ENCODE measurements at regions not wholly inside any gene's neighbourhood (a gene's known extent, or its start where the extent isn't known, plus 50 kb on each side); places are given as distances from the start of the nearest gene placed in this dataset.

DNA sequence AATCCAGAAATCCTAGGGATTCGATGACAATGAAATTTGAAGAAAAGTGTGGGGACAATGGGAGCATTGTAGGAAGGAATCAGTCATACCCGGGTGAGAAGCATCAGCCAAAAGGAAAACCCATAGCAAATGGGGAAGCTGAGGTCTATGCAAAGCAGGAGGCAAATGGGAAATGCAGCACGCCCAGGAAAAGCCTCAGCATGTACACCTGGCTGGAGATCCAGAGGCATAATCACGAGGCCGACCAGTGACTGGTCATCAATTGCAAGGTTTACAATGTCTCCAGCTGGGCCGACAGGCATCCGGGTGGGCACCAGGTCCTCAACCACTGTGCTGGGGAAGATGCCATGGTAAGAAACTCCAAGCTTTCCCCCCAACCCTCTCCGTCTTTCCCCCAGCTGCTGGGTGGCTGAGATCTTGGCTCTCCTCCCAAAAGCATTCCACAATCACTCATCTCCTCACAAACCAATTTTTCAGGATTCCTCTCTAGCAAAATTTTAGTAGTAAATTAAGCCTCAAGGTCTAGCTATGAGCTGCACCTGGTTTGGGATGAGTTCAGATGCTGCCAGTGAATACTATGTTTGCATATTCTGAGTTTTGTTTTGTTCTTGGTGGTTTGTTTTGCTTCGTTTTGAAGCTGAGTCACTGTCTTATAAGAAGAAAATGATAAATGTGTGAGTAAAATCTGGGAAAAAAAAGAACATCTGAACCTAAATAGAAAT, 98.0 kb upstream of the OR5AK2 start:
- Histone ChIP-seq H3K27ac (ENCODE audit: low read depth in 2 of 2, low read length in 2 of 2) (no peak overlapping the region), H3K4me3 (ENCODE audit: low read length in 3 of 3) (no peak overlapping the region), H3K27me3 (ENCODE audit: control insufficient read depth, insufficient read depth, low read length) (no peaks in the 10 kb centered on the region), H3K9ac (ENCODE audit: low read length in 3 of 3) (no peak overlapping the region), H3K4me1 (ENCODE audit: control insufficient read depth in 2 of 3, insufficient read depth in 2 of 3, low read depth in 1 of 3, low read length in 3 of 3) (no peaks in the 10 kb centered on the region), H3K9me3 (ENCODE audit: control insufficient read depth in 2 of 3, insufficient read depth in 1 of 3, low read length in 3 of 3) (no peaks in the 10 kb centered on the region), H3K36me3 (ENCODE audit: control insufficient read depth in 2 of 3, insufficient read depth in 3 of 3, low read length in 3 of 3) (no peaks in the 10 kb centered on the region)
- intact Hi-C loops (cut with DNase I), result no loop called here
- FAIRE-seq (no peak), DNase-seq (no peak)
- TF ChIP-seq, protein P1, sequence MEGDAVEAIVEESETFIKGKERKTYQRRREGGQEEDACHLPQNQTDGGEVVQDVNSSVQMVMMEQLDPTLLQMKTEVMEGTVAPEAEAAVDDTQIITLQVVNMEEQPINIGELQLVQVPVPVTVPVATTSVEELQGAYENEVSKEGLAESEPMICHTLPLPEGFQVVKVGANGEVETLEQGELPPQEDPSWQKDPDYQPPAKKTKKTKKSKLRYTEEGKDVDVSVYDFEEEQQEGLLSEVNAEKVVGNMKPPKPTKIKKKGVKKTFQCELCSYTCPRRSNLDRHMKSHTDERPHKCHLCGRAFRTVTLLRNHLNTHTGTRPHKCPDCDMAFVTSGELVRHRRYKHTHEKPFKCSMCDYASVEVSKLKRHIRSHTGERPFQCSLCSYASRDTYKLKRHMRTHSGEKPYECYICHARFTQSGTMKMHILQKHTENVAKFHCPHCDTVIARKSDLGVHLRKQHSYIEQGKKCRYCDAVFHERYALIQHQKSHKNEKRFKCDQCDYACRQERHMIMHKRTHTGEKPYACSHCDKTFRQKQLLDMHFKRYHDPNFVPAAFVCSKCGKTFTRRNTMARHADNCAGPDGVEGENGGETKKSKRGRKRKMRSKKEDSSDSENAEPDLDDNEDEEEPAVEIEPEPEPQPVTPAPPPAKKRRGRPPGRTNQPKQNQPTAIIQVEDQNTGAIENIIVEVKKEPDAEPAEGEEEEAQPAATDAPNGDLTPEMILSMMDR (IDR thresholded peaks at IDR 0.05; ENCODE audit: borderline replicate concordance, extremely low read depth, insufficient read depth), result no peak

DNA sequence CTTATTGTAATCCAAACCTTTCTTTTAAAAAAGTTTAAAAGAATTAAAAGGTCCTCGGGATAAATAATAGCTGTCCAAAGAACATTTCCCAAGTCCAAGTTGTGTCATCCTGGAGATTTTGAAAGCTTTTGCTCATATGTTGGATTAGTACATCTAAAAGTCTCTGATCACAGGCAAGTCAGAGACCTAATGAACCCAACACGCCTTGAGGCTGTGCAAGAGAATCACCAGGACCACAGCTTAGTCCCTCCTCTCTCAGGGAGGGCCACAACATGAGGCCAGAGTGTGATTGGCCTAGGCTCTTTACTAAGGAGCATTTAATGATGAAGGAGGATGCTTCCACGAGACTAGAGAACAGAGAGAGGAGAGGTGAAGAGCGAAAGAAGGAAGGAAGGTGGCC, 98.7 kb upstream of the OR5AK2 start:
- no peak overlapping the region for H3K27ac ChIP-seq (ENCODE audit: low read depth in 2 of 2, low read length in 2 of 2)
- no peak overlapping the region for H3K4me3 ChIP-seq (ENCODE audit: low read length in 3 of 3)
- intact Hi-C loops (cut with DNase I), result no loop called here
- no peaks in the 10 kb centered on the region for H3K9me3 ChIP-seq (ENCODE audit: control insufficient read depth in 2 of 3, insufficient read depth in 1 of 3, low read length in 3 of 3)
- H3K4me1 ChIP-seq (ENCODE audit: control insufficient read depth in 2 of 3, insufficient read depth in 2 of 3, low read depth in 1 of 3, low read length in 3 of 3), result no peaks in the 10 kb centered on the region
- H3K36me3 ChIP-seq (ENCODE audit: control insufficient read depth in 2 of 3, insufficient read depth in 3 of 3, low read length in 3 of 3), result no peaks in the 10 kb centered on the region
- no peaks in the 10 kb centered on the region for H3K27me3 ChIP-seq (ENCODE audit: control insufficient read depth, insufficient read depth, low read length)
- no peak for DNase-seq
- TF ChIP-seq, protein P1 (IDR thresholded peaks at IDR 0.05; ENCODE audit: borderline replicate concordance, extremely low read depth, insufficient read depth), result no peak
- H3K9ac ChIP-seq (ENCODE audit: low read length in 3 of 3), result no peak overlapping the region
- FAIRE-seq, result no peak

GRCh38 chr11:56887940-56888339, 100.8 kb upstream of the OR5AK2 start:
- intact Hi-C loops (cut with DNase I), result no loop called here
- Histone ChIP-seq H3K9ac (ENCODE audit: low read length in 3 of 3) (no peak overlapping the region), H3K9me3 (ENCODE audit: control insufficient read depth in 2 of 3, insufficient read depth in 1 of 3, low read length in 3 of 3) (no peaks in the 10 kb centered on the region), H3K4me1 (ENCODE audit: control insufficient read depth in 2 of 3, insufficient read depth in 2 of 3, low read depth in 1 of 3, low read length in 3 of 3) (no peaks in the 10 kb centered on the region), H3K27me3 (ENCODE audit: control insufficient read depth, insufficient read depth, low read length) (no peaks in the 10 kb centered on the region), H3K27ac (ENCODE audit: low read depth in 2 of 2, low read length in 2 of 2) (no peak overlapping the region), H3K36me3 (ENCODE audit: control insufficient read depth in 2 of 3, insufficient read depth in 3 of 3, low read length in 3 of 3) (no peaks in the 10 kb centered on the region), H3K4me3 (ENCODE audit: low read length in 3 of 3) (no peak overlapping the region)
- TF ChIP-seq, protein P1 (IDR thresholded peaks at IDR 0.05; ENCODE audit: borderline replicate concordance, extremely low read depth, insufficient read depth), result no peak
- DNase-seq (no peak), FAIRE-seq (no peak)

DNA sequence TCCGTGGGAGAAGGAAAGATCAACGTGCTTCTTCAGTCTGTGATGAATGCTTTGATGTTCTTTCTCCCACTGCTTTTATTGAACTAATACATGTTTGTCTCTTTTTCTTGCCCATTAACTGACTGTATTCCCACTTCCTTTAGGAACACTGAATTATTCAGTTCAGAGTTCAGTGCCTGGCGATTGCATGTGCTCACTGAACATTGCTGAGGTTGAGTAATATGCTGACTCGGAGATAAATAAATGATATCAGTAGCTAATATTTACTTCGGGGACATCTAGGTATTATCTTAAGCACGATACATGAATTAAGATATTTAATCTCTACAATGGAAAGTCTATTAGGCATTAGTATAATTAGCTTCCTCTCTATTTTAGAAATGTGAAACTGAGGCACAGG, 102.3 kb upstream of the OR5AK2 start:
- no peak overlapping the region for H3K4me3 ChIP-seq (ENCODE audit: low read length in 3 of 3)
- DNase-seq (no peak), FAIRE-seq (no peak)
- intact Hi-C loops (cut with DNase I), result no loop called here
- TF ChIP-seq, protein P1 (IDR thresholded peaks at IDR 0.05; ENCODE audit: borderline replicate concordance, extremely low read depth, insufficient read depth), result no peak
- no peaks in the 10 kb centered on the region for H3K4me1 ChIP-seq (ENCODE audit: control insufficient read depth in 2 of 3, insufficient read depth in 2 of 3, low read depth in 1 of 3, low read length in 3 of 3)
- H3K27me3 ChIP-seq (ENCODE audit: control insufficient read depth, insufficient read depth, low read length), result no peaks in the 10 kb centered on the region
- H3K9ac ChIP-seq (ENCODE audit: low read length in 3 of 3), result no peak overlapping the region
- H3K27ac ChIP-seq (ENCODE audit: low read depth in 2 of 2, low read length in 2 of 2), result no peak overlapping the region
- no peaks in the 10 kb centered on the region for H3K9me3 ChIP-seq (ENCODE audit: control insufficient read depth in 2 of 3, insufficient read depth in 1 of 3, low read length in 3 of 3)
- H3K36me3 ChIP-seq (ENCODE audit: control insufficient read depth in 2 of 3, insufficient read depth in 3 of 3, low read length in 3 of 3), result no peaks in the 10 kb centered on the region

All from kidney (tissue), 13 donors.